Raji (cell line): ENCODE measurements at regions not wholly inside any gene's neighbourhood (a gene's known extent, or its start where the extent isn't known, plus 50 kb on each side); places are given as distances from the start of the nearest gene placed in this dataset.

Experiments
- POLR2A ChIP-seq: IDR thresholded peaks from 2 replicates; pipeline ENCODE4 v1.6.1; 2011; ENCODE audit warnings: low read depth, low read length, control low read depth; ENCODE audit not compliant: insufficient read depth

DNA sequence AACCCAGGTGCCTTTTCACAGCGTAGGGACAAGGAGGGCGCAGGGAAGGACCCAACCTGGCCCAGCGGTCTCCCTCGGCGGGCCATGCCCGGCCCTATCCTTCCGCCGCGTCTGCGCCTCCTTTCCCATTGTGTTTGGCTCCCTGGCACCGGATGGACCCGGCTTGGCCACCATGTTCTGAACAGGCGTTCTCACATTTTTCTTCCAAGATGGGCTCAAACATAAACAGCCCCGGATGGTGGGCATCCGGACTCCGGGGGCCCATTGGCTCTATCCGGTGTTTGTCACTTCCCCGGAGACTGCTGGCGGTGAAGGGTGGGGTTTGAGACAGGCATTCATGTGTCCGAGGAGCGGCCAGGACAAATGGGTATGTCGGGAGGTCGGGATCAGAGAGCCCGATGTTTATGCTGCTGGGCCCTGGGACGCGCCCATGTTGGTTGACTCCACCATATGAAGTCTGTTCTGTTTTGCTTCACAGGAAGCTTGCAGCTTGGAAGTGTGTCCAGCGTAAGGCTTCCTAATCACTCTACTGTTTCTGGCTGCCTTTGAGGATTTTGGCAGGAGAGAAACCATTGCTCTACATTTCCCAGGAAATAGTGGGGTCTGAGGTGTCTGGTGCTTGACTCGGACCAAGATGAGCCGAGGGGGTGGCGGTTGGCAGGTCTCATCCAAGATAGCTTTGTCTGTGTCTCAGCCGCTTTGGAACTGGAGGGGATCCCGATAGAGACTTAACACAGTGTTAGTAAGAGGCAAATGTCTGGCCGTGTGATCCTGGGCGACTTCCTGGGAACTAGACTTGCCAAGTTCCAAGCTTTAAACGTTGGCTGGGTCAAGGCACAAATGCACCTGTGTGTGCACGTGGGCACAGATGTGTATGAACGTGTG is 188.3 kb downstream of the IRF8 start:
- TF ChIP-seq POLR2A = no peak

- no peak for TF ChIP-seq POLR2A
Observed at GRCh38 chr16:86087896-86088230, 188.9 kb downstream of the IRF8 start.

DNA sequence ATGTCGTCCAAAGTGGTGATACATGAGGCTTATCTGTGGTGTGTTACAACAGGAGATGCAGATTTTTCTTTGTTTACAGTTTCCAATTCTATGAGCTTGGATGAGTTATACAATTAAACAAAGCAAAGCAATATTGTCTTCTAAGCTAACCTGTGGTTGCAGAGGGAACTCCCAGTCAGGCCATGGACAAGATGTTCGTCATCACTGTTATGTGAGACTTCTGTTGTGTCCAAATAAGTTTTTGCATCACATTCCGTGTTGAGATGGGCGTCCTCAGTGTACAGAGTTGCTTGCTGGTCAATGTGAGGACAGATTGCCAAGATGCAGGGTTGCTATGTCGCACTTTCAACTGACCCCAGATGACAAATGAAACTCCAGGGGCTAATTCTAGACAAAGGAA is 189.3 kb downstream of the IRF8 start:
- no peak for TF ChIP-seq POLR2A

DNA sequence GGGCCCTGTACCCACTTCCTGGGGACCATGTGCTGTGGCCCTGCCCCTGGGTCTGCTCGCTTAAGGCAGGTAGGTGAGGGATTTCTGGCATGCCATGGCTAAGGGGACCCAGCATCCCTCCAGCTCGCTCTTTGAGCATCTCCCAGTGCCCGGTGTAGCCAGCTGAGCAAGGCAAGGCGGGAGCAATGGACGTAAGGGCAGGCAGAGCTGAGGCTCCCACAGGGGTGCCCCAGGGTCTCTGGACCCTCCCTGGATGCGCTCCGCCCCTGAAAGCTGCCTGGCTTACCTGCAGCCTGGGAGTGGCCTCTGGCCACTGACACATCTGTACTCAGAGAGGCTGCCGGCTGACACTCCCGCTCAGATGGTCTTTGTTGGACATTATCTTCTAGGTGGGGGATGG is 189.9 kb downstream of the IRF8 start:
- TF ChIP-seq POLR2A = no peak

- TF ChIP-seq POLR2A = no peak
Observed at GRCh38 chr16:86089334-86089900, 190.5 kb downstream of the IRF8 start.

DNA sequence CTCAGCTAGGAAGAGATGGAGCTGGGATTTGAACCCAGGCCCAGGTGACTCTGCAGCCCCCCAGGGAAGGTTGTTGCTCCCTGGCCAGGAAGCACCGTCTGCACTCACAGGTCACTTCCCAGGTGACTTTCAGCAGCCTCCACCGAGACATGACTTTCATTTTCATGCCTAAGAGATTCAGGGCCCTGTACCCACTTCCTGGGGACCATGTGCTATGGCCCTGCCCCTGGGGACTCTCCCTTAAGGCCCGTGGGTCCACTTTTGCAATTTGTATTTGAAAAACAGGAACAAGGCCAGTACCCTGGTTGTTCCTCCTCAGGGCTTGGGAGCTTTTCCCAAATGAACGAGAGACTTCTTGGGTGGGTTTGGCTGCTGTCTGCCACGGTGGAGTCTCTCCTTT is 191.0 kb downstream of the IRF8 start:
- no peak for TF ChIP-seq POLR2A

DNA sequence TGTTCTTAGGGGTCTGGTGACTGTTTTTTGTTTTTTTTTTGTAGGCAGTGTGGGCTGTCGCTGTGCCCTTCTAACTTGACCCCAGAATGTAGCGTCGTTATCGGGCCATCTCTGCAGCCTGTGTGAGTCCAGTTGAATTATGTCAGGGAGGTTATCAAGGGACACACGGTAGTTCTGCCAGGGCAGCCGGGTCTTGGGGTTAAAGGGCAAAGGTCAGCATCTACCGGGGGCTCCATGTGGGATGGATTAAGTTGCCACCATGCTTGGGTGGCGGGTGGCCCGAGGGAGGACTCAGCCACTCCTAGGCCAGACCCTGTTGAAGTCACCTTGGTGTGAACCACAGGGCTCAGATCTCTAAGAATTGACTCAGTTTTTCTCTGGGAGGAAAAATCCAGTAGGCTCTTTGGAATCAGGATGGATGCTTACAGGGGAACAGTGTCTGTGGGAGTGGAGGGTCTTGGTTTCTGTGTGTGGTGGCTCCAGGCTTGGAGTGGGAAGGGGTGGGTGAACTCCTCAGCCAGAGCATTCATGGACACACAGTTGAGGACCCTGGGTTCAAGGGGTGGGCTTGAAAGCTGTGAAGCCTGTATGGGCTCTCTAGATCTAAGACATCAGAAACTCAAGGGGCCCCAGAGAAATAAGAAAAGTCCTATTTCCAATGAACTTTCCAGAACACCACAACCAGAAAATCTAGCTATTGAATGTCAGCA is 191.7 kb downstream of the IRF8 start:
- TF ChIP-seq POLR2A = no peak

DNA sequence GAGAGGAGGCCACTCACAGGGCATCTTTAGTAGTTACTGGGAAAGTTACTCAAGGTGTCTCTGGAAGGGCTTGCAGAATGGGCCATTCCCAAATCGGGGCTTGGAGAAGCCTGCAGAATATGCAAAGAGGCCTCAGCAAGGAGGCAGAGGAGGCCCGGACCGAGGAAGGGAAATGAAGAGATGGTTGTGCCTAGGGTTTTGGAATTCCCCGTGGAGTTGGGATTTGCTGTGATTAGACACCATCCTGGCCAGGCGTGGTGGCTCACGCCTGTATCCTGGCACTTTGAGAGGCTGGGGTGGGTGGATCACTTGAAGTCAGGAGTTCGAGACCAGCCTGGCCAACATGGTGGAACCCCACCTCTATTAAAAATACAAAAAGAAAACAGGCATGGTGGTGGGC is 193.0 kb downstream of the IRF8 start:
- TF ChIP-seq POLR2A = no peak

DNA sequence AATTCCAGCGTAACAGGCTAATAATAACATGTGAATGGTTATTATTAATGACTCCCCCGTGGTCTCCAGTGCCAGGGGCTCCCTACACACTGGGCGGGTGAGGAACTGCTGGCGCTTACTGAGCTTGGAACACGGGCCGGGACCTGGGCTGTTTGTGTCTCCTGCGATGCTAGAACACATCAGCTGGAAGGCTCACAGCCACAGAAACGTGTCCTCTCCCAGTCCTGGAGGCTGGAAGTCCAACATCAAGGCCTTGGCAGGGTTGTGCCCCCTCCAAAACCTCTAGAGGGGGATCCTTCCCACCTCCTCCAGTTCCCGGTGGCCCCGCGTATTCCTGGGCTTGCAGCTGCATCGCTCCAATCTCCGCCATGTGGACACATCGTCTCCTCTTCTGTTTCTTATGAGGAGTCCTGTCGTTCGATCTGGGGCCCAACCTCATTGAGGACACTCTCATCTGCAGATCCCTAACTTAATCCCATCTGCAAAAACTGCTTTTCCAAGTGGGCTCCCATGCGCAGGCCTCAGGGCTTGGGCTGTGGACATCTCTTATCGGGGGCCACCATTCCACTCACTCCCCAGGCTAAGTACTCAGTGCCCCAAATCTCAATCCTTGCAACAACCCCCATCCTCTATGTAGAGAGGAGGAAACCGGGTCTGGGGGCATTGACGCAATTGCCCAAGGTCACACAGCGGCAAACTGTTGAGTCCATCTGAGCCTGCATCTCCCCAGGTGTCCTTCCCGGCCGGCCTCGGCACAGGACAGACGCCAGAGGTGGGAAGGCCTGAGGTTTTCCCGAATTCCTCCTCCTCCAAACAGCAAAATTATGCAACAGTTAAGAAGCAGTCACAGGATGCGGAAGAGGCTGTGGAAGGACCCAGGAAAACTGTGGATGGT is 193.9 kb downstream of the IRF8 start:
- TF ChIP-seq POLR2A = no peak

- TF ChIP-seq POLR2A = no peak
Observed at GRCh38 chr16:86093801-86094750, 195.1 kb downstream of the IRF8 start.

GRCh38 chr16:86095131-86095752 is 196.3 kb downstream of the IRF8 start:
- no peak for TF ChIP-seq POLR2A

DNA sequence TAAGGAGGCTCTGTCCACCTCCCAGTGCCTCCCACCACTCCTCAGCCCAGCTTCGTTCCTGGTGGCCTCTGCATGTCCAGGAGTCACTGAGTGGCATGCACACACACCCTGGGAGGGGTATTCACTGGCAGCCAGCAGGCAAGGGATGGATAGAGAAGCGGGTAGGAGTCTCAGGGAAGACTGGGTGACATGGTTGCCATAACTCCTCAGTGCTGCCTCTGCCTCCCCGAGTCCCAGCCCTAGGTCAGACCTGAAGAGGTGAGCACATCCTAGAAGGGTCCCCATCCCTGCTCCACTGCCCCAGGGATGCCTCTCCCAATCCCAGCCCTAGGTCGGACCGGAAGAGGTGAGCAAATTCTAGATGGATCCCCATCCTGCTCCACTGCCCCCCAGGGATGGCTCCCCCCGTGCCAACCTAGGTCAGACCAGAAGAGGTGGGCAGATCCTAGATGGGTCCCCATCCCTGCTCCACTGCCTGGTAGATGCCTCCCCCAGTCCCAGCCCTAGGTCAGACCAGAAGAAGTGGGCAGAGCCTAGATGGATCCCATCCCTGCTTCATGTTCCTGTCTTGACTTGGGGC is 197.0 kb downstream of the IRF8 start:
- TF ChIP-seq POLR2A = no peak

DNA sequence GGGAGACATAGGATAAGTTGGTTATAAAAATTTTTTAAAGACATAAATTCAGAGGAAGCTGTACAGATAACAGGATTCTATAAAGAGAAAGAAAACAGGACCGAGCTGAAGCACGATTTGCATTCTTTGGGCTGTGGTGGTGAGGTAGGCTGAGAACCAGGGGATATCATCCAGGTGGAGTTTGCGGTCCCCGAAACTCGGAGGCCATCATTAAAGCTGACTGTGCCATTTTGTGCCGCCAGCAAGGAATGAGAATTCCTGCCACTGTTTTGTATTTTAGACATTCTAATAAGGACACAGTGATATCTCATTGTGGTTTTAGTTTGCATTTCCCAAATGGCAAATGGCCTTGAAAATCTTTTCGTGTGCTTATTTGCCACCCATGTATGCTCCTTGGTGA is 197.9 kb downstream of the IRF8 start:
- TF ChIP-seq POLR2A = no peak
